Mucosa of gallbladder (tissue), 1 donor: ENCODE measurements at regions not wholly inside any gene's neighbourhood (a gene's known extent, or its start where the extent isn't known, plus 50 kb on each side); places are given as distances from the start of the nearest gene placed in this dataset.
"Not testable (repeated sequence)": the region's sequence is repeated elsewhere in the genome, so short reads cannot be mapped to it uniquely, and the experiment has no call there.

Experiments
- DNase-seq: peaks from one replicate; pipeline ENCODE4 v3.0.0-alpha.2; 2020; ENCODE audit warnings: low spot score
- donor health status: DM: no; HTN: no; CAD: no.

- no peak for DNase-seq
Measured at GRCh38 chr6:100096341-100096740, 102.3 kb upstream of the MCHR2 start.

GRCh38 chr6:100093405-100093804, 99.4 kb upstream of the MCHR2 start:
- no peak for DNase-seq

- no peak for DNase-seq
Measured at GRCh38 chr6:100088009-100088408, 94.0 kb upstream of the MCHR2 start.

- DNase-seq, result no peak
Measured at GRCh38 chr6:100084991-100085364, 91.0 kb upstream of the MCHR2 start.

- DNase-seq, result no peak
Measured at GRCh38 chr6:100084316-100084990, 90.4 kb upstream of the MCHR2 start.

GRCh38 chr6:100078509-100078908, 84.5 kb upstream of the MCHR2 start:
- no peak for DNase-seq

DNA sequence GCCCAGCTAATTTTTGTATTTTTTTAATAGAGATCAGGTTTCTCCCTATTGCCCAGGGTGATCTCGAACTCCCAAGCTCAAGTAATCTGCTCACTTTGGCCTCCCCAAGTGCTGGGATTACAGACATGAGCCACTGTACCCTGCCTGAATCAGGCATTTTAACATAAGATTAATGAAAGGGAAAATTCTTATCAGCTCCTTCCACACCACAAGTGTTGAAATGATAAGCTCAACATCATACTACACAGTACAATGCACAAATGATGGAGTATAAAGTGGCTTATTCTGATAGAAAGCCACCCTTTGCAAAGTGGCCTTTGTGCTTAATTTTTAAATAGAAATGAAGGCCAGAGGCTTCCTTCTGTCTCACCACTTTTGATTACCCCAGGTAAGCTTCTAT, 71.3 kb upstream of the MCHR2 start:
- DNase-seq, result no peak

DNA sequence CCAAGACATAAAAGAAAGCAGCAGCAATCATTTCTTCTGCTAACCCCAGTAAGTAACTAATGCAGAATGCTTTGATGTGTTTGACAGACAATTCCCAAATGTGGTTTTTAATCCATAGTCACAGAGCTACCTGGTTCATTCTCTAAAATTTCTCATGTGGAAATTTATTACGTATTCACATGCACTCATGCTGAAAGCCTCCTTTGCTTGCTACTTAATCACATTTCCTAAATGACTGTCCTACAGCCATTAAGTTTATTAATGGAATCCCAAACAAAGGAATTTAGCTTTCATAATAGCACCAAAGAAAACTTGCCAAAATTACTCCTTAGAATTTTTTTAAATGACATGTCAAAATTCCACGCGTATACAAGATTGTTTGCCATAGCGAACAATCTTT, 68.6 kb upstream of the MCHR2 start:
- no peak for DNase-seq

DNA sequence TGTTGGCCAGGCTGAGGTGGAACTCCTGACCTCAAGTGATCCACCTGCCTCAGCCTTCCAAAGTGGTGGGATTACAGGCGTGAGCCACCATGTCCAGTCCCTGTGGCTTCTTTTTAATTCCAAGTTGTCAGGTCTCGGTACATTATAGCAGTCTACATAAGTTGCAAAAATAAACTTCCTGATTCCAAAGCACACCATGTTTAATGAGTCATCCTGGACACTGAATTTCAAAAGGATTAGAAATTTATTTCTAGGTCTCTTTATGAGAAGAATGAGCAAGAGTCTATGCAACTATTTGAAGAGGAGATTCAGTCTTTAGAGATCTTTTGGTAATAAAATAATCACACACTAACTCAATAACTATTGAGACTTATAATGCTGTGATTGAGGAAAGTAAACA, 63.9 kb upstream of the MCHR2 start:
- no peak for DNase-seq

DNA sequence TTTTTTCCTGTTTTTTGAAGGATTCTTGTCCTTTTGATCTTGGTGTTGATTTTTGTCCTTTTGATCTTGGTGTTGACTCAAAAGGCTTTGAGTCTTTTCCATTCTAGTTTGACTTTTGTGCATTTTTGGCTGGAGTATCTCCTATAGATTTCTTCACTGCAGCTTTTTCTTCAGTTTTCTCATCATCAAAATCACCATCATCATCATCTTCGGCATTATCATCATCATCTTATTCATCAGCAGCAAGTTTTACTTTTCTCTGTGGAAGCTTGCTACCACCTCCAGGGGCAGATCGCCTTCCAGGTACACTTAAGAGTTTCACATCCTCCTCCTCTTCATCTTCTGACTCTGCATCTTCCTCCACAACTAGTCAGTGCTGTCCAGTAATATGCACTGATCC, 56.5 kb upstream of the MCHR2 start:
- DNase-seq, result no peak

- not testable (repeated sequence) for DNase-seq
Measured at GRCh38 chr6:100043961-100044360, 49.9 kb upstream of the MCHR2 start.
